EL (cell line): ENCODE measurements at regions not wholly inside any gene's neighbourhood (a gene's known extent, or its start where the extent isn't known, plus 50 kb on each side); places are given as distances from the start of the nearest gene placed in this dataset.

Experiments
- DNase-seq: peaks from one replicate; pipeline ENCODE4 v3.0.0-alpha.2; 2016

GRCh38 chr1:112231331-112231730 is 164.7 kb upstream of the CTTNBP2NL start:
- DNase-seq: no peak

- no peak for DNase-seq
These were observed 163.2 kb upstream of the CTTNBP2NL start for GRCh38 chr1:112232848-112233247.

- DNase-seq: no peak
These were observed 161.3 kb upstream of the CTTNBP2NL start for GRCh38 chr1:112234710-112235109.

GRCh38 chr1:112237983-112238545 is 157.9 kb upstream of the CTTNBP2NL start:
- no peak for DNase-seq

GRCh38 chr1:112239683-112240330 is 156.2 kb upstream of the CTTNBP2NL start:
- no peak for DNase-seq

- no peak for DNase-seq
These were observed 153.5 kb upstream of the CTTNBP2NL start for GRCh38 chr1:112242470-112242869.

GRCh38 chr1:112244131-112244530 is 151.9 kb upstream of the CTTNBP2NL start:
- DNase-seq: no peak

- no peak for DNase-seq
These were observed 150.9 kb upstream of the CTTNBP2NL start for GRCh38 chr1:112245114-112245513.

GRCh38 chr1:112247036-112247597 is 148.9 kb upstream of the CTTNBP2NL start:
- DNase-seq: no peak

GRCh38 chr1:112247961-112248360 is 148.1 kb upstream of the CTTNBP2NL start:
- DNase-seq: no peak

- DNase-seq: no peak
These were observed 145.1 kb upstream of the CTTNBP2NL start for GRCh38 chr1:112250892-112251291.

- peak; percentile 75 for DNase-seq
These were observed 144.1 kb upstream of the CTTNBP2NL start for GRCh38 chr1:112251766-112252506.

GRCh38 chr1:112253366-112253765 is 142.6 kb upstream of the CTTNBP2NL start:
- no peak for DNase-seq

- no peak for DNase-seq
These were observed 140.9 kb upstream of the CTTNBP2NL start for GRCh38 chr1:112255080-112255479.

GRCh38 chr1:112256411-112256810 is 139.6 kb upstream of the CTTNBP2NL start:
- no peak for DNase-seq

- no peak for DNase-seq
These were observed 138.8 kb upstream of the CTTNBP2NL start for GRCh38 chr1:112257043-112257835.

- DNase-seq: no peak
These were observed 135.3 kb upstream of the CTTNBP2NL start for GRCh38 chr1:112260699-112261098.

GRCh38 chr1:112262316-112262715 is 133.7 kb upstream of the CTTNBP2NL start:
- no peak for DNase-seq

- DNase-seq: no peak
These were observed 133.0 kb upstream of the CTTNBP2NL start for GRCh38 chr1:112263042-112263441.

GRCh38 chr1:112263453-112263852 is 132.6 kb upstream of the CTTNBP2NL start:
- peak; percentile 9 for DNase-seq

GRCh38 chr1:112264010-112264409 is 132.0 kb upstream of the CTTNBP2NL start:
- no peak for DNase-seq

- DNase-seq: no peak
These were observed 131.5 kb upstream of the CTTNBP2NL start for GRCh38 chr1:112264553-112264952.

- DNase-seq: no peak
These were observed 130.1 kb upstream of the CTTNBP2NL start for GRCh38 chr1:112265931-112266330.
